GM12878 (cell line): ENCODE measurements at regions not wholly inside any gene's neighbourhood (a gene's known extent, or its start where the extent isn't known, plus 50 kb on each side); places are given as distances from the start of the nearest gene placed in this dataset.

Experiments
- ATAC-seq: fragments of 200-7000 bp; cut with Tn5 transposase; 3 replicates; pipeline ENCODE4 v1.9.1; 2020; ENCODE audit warnings: mild to moderate bottlenecking, moderate library complexity
- BruUV-seq: library from RNA; stranded (reverse); fragments of 400-500 nt; replicated peaks from 2 replicates; lab custom pipeline; 2021; lab: Mats Ljungman, UMichigan
- CTCF ChIA-PET: fragments of 300-600 bp; sonication (Branson Sonifier 250); formaldehyde crosslinking; extraction: SDS; loops from one replicate; lab custom pipeline; 2021; ENCODE audit warnings: inconsistent platforms; lab: Yijun Ruan, JAX
- POLR2A ChIA-PET: fragments of 350-600 bp; formaldehyde crosslinking; extraction: SDS; loops from one replicate; lab custom pipeline; 2021; ENCODE audit warnings: inconsistent platforms; lab: Charles Lee
- RAD21 ChIA-PET: fragments of 300-600 bp; sonication (Branson Sonifier 250); formaldehyde crosslinking; loops from one replicate; lab custom pipeline; 2023; ENCODE audit warnings: antibody characterized with exemption; ENCODE audit not compliant: unreplicated experiment; lab: Charles Lee
- SMC1A ChIA-PET: fragments of 300-600 bp; sonication (Branson Sonifier 250); formaldehyde crosslinking; loops from one replicate; lab custom pipeline; 2023; ENCODE audit not compliant: unreplicated experiment, uncharacterized antibody; lab: Charles Lee
- DNase-seq: peaks from one replicate; pipeline ENCODE4 v3.0.0-alpha.2; 2011; ENCODE audit warnings: low read depth, low spot score
- FAIRE-seq: peaks from 3 replicates; lab custom pipeline; 2011; peaks lifted over from hg19 to GRCh38; lab: Jason Lieb, UNC
- H2AFZ ChIP-seq: 2 replicates; pipeline ENCODE4 v1.6.0; 2011; ENCODE audit warnings: low read depth, low read length, control low read depth; ENCODE audit not compliant: control insufficient read depth
- H3K27ac ChIP-seq: 2 replicates; pipeline ENCODE4 v1.5.1; 2011; ENCODE audit warnings: control low read depth; ENCODE audit not compliant: control insufficient read depth, insufficient read depth
- H3K27me3 ChIP-seq, 2 experiments: replicated peaks in 1 of 2; 2 replicates each; pipeline versions ENCODE4 v1.6.0 to v1.6.1; 2011; ENCODE audit warnings: low read length in 1 of 2; ENCODE audit not compliant: control insufficient read depth in 2 of 2, insufficient read depth in 2 of 2
- H3K36me3 ChIP-seq, 2 experiments: 2 replicates each; pipeline ENCODE4 v1.5.1; 2011; ENCODE audit warnings: low read length in 1 of 2; ENCODE audit not compliant: control insufficient read depth in 2 of 2, insufficient read depth in 2 of 2
- H3K4me1 ChIP-seq: 2 replicates; pipeline ENCODE4 v1.6.1; 2011; ENCODE audit warnings: mild to moderate bottlenecking, low read length, moderate library complexity, mixed read lengths; ENCODE audit not compliant: control insufficient read depth, insufficient read depth
- H3K4me2 ChIP-seq: 2 replicates; pipeline ENCODE4 v1.6.0; 2011; ENCODE audit warnings: control low read depth; ENCODE audit not compliant: control insufficient read depth, insufficient read depth
- H3K4me3 ChIP-seq: fragments of 200-600 bp; sonication (generic); 2 replicates; pipeline ENCODE4 v1.5.1; 2016
- H3K79me2 ChIP-seq: 2 replicates; pipeline ENCODE4 v1.6.0; 2011; ENCODE audit warnings: low read length; ENCODE audit not compliant: control insufficient read depth, insufficient read depth
- H3K9ac ChIP-seq: 2 replicates; pipeline ENCODE4 v1.8.0; 2011; ENCODE audit warnings: low read length, control low read depth, mixed read lengths; ENCODE audit not compliant: control insufficient read depth, insufficient read depth
- H3K9me3 ChIP-seq: replicated peaks from 3 replicates; pipeline ENCODE4 v1.5.1; 2011; ENCODE audit warnings: mild to moderate bottlenecking, low read length; ENCODE audit not compliant: control insufficient read depth, insufficient read depth
- H4K20me1 ChIP-seq: 2 replicates; pipeline ENCODE4 v1.6.0; 2011; ENCODE audit not compliant: control insufficient read depth, insufficient read depth
- DPF2 ChIP-seq: fragments of 450-650 bp; IDR thresholded peaks from 2 replicates; pipeline ENCODE4 v1.6.1; 2017; ENCODE audit warnings: mild to moderate bottlenecking
- E2F8 ChIP-seq: fragments of 450-650 bp; IDR thresholded peaks from 2 replicates; pipeline ENCODE4 v1.6.1; 2018; ENCODE audit warnings: mild to moderate bottlenecking, low read depth, moderate library complexity; ENCODE audit not compliant: partially characterized antibody
- HSF1 ChIP-seq: fragments of 150-350 bp; IDR thresholded peaks from 2 replicates; pipeline ENCODE4 v1.6.1; 2014; ENCODE audit warnings: mild to moderate bottlenecking, low read depth, low read length
- RB1 ChIP-seq: fragments of 450-650 bp; formaldehyde crosslinking; IDR thresholded peaks from 2 replicates; pipeline ENCODE4 v1.6.1; 2017; ENCODE audit warnings: mild to moderate bottlenecking, borderline replicate concordance
- RCOR1 ChIP-seq: conservative IDR thresholded peaks from 2 replicates; pipeline ENCODE4 v1.6.1; 2012; ENCODE audit warnings: low read depth, low read length, improper control_type of control experiment
- TAF1 ChIP-seq: IDR thresholded peaks from 2 replicates; pipeline ENCODE4 v1.6.1; 2011; ENCODE audit warnings: mild to moderate bottlenecking, low read depth, low read length, borderline replicate concordance
- YBX1 ChIP-seq: fragments of 450-650 bp; IDR thresholded peaks from 2 replicates; pipeline ENCODE4 v1.6.1; 2016; ENCODE audit warnings: antibody characterized with exemption
- ZNF384 ChIP-seq: IDR thresholded peaks from 2 replicates; pipeline ENCODE4 v1.6.1; 2012; ENCODE audit warnings: low read depth, mild to moderate bottlenecking, low read length, improper control_type of control experiment, borderline replicate concordance
- ZZZ3 ChIP-seq: IDR thresholded peaks from 2 replicates; pipeline ENCODE4 v1.6.1; 2011; ENCODE audit warnings: low read depth; ENCODE audit not compliant: control insufficient read depth, insufficient read length
- WGBS: methylation state at CpG from one replicate; pipeline ENCODE4 v1.1.6; 2016; ENCODE audit warnings: low lambda C conversion rate; ENCODE audit not compliant: insufficient replicate concordance, insufficient coverage; ENCODE audit errors: missing lambda C conversion rate; 5-methylcytosine and 5-hydroxymethylcytosine counted together
- in situ Hi-C: fragments of 300-500 bp; cut with MboI; formaldehyde crosslinking; loops from 9 replicates; pipeline ENCODE4 v1.14.3; 2018; ENCODE audit warnings: mixed read lengths
- intact Hi-C: fragments of 100-400 bp; cut with micrococcal nuclease; formaldehyde crosslinking; loops from one replicate; pipeline ENCODE4 v1.14.2; 2022; ENCODE audit not compliant: unreplicated experiment
- TF ChIP-seq, protein P1 (sequence below): fragments of 450-650 bp; IDR thresholded peaks from 2 replicates; pipeline ENCODE4 v1.6.1; 2018; ENCODE audit warnings: borderline replicate concordance, mild to moderate bottlenecking; ENCODE audit not compliant: partially characterized antibody
- TF ChIP-seq, protein P2 (sequence below): fragments of 450-650 bp; IDR thresholded peaks from 2 replicates; pipeline ENCODE4 v1.6.1; 2017; ENCODE audit warnings: low read depth, mild to moderate bottlenecking, moderate library complexity

DNA sequence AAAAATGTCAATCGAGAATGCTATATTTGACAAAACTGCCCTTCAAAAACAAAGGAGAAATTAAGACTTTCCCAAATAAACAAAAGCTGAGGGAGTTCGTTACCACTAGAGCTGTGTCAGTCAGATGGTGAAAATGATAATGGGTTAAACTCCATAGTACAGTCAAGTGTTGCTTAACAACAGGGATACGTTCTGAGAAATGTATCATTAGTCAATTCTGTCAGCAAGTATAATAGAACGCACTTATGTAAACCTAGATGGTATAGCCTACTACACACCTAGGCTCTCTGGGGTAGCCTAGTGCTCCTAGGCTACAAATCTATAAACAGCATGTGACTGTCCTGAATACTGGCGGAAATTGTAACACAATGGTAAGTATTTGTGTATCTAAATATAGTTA lies 138.7 kb downstream of the DRD1 start (continued):
- no peak for TF ChIP-seq HSF1
- TF ChIP-seq, all 136 proteins: peak for 0

GRCh38 chr5:175290379-175290778 lies 153.6 kb downstream of the DRD1 start:
- RAD21 ChIA-PET: no interaction called here
- POLR2A ChIA-PET: no interaction called here
- Histone ChIP-seq H3K9me3 (no peaks in the 10 kb centered on the region), H3K4me2 (no peak overlapping the region), H3K36me3 (no peaks in the 10 kb centered on the region), H3K27me3 (no peaks in the 10 kb centered on the region), H3K9ac (no peak overlapping the region), H3K4me3 (no peak overlapping the region), H3K27ac (no peak overlapping the region), H2AFZ (no peak overlapping the region), H3K4me1 (no peaks in the 10 kb centered on the region), H4K20me1 (no peaks in the 10 kb centered on the region), H3K79me2 (no peaks in the 10 kb centered on the region)
- FAIRE-seq: no peak
- ATAC-seq: no peak
- in situ Hi-C loops: no loop called here
- no TSS peak for BruUV-seq
- WGBS: 41% methylated on average over 4 of the region's 4 CpGs
- CTCF ChIA-PET: no interaction called here
- intact Hi-C loops: no loop called here
- SMC1A ChIA-PET: no interaction called here
- no peak for DNase-seq
- no peak for TF ChIP-seq RCOR1
- TF ChIP-seq, protein P1, sequence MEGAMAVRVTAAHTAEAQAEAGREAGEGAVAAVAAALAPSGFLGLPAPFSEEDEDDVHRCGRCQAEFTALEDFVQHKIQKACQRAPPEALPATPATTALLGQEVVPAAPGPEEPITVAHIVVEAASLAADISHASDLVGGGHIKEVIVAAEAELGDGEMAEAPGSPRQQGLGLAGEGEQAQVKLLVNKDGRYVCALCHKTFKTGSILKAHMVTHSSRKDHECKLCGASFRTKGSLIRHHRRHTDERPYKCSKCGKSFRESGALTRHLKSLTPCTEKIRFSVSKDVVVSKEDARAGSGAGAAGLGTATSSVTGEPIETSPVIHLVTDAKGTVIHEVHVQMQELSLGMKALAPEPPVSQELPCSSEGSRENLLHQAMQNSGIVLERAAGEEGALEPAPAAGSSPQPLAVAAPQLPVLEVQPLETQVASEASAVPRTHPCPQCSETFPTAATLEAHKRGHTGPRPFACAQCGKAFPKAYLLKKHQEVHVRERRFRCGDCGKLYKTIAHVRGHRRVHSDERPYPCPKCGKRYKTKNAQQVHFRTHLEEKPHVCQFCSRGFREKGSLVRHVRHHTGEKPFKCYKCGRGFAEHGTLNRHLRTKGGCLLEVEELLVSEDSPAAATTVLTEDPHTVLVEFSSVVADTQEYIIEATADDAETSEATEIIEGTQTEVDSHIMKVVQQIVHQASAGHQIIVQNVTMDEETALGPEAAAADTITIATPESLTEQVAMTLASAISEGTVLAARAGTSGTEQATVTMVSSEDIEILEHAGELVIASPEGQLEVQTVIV: no peak
- no peak for TF ChIP-seq DPF2
- TF ChIP-seq E2F8: no peak
- TF ChIP-seq, protein P2, sequence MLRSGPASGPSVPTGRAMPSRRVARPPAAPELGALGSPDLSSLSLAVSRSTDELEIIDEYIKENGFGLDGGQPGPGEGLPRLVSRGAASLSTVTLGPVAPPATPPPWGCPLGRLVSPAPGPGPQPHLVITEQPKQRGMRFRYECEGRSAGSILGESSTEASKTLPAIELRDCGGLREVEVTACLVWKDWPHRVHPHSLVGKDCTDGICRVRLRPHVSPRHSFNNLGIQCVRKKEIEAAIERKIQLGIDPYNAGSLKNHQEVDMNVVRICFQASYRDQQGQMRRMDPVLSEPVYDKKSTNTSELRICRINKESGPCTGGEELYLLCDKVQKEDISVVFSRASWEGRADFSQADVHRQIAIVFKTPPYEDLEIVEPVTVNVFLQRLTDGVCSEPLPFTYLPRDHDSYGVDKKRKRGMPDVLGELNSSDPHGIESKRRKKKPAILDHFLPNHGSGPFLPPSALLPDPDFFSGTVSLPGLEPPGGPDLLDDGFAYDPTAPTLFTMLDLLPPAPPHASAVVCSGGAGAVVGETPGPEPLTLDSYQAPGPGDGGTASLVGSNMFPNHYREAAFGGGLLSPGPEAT: no peak
- no peak for TF ChIP-seq RB1
- no peak for TF ChIP-seq ZZZ3
- no peak for TF ChIP-seq TAF1
- TF ChIP-seq ZNF384: no peak
- TF ChIP-seq YBX1: no peak
